ENCODE measurements at regions not wholly inside any gene's neighbourhood (a gene's known extent, or its start where the extent isn't known, plus 50 kb on each side); places are given as distances from the start of the nearest gene placed in this dataset.
"Not testable (repeated sequence)": the region's sequence is repeated elsewhere in the genome, so short reads cannot be mapped to it uniquely, and the experiment has no call there.

DNA sequence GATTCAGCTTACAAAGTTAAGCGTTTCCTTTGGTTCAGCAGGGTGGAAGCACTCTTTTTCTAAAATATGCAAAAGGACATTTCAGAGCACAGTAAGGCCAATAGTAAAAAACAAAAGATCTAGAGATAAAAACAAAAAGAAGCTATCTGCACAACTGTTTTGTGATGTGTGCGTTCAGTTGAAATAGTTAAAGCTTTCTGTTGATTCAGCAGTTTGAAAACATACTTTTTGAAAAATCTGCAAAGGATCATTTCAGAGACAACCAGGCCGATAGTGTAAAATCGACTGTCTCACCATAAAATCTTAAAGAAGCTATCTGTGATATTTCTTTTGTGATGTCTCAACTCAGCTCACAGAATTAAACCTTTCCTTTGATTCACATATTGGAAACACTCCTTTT lies 300.0 kb upstream of the ALG10B start:
- no peaks in the 10 kb centered on the region for H3K4me1 ChIP-seq (ENCODE audit: insufficient read depth, low read length)
- H3K4me3 ChIP-seq (ENCODE audit: low read length): no peak overlapping the region
- peaks cover 78% of the 10 kb centered on the region for H3K9me3 ChIP-seq (ENCODE audit: low read depth, low read length)
- no peaks in the 10 kb centered on the region for H3K27me3 ChIP-seq (ENCODE audit: insufficient read depth, low read length)

- H3K4me1 ChIP-seq (ENCODE audit: insufficient read depth, low read length): no peaks in the 10 kb centered on the region
- no peaks in the 10 kb centered on the region for H3K27me3 ChIP-seq (ENCODE audit: insufficient read depth, low read length)
- peaks cover 64% of the 10 kb centered on the region for H3K9me3 ChIP-seq (ENCODE audit: low read depth, low read length)
- H3K4me3 ChIP-seq (ENCODE audit: low read length): no peak overlapping the region
Measured at GRCh38 chr12:38025916-38026315, 290.7 kb upstream of the ALG10B start.

DNA sequence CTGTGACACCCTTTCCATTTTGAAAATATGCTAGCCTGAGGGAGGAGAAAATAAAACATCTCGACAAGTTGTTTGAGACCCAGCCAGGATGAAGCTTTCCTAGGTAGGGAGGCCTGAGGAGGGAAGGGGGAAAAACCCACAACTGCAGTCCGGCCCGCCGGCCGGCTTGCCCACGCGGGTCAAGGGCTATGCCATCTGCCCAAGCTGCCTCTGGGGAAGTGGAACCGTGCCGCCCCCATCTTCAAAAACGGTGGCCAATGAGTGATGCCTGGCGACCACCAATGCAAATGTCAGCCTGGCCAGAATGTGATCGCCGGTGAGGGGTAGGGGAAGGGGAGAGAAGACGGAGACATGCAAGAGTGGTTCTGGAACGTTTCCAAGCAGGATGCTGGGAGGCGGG lies 263.5 kb upstream of the ALG10B start:
- H3K4me1 ChIP-seq (ENCODE audit: insufficient read depth, low read length): no peaks in the 10 kb centered on the region
- no peak overlapping the region for H3K4me3 ChIP-seq (ENCODE audit: low read length)
- no peaks in the 10 kb centered on the region for H3K9me3 ChIP-seq (ENCODE audit: low read depth, low read length)
- no peaks in the 10 kb centered on the region for H3K27me3 ChIP-seq (ENCODE audit: insufficient read depth, low read length)

DNA sequence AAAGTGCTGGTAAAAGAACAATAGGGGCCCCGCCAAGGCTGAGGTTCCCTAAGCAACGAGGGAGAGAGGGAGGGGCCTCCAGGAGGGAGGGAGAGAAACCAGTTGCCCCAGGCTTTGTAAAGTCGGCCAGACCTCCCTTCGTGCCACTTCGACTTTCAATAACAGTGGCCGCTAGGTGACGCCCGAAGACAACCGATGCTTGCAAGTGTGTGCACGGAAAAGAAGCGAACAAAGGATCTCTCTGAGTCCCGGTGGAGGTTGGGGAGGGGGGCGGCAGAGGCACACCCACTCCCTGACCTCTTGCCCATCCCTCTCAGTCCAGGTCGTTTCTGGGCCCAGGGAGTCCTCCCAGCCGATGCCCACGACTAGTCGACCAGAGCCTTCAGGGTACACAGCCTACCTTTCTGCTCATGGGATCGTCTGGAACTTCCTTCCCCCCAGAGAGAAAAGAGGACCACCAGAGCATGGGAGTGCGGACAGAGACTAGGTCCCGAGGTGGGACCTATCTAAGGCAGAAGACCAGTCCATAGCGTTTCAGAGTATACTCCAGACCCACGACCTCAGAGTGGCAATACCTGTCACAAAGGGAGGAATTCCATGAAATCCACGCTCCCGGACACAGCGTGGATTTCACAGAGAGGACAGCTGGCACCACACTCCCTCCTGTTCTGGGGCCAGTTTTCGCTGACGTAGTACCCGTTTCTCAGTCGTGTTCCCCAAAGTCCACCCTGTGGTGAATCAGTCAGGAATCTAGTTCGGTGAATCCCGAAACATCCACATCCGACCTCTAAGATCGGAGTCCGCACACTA lies 262.7 kb upstream of the ALG10B start:
- Histone ChIP-seq H3K9me3 (ENCODE audit: low read depth, low read length) (no peaks in the 10 kb centered on the region), H3K27me3 (ENCODE audit: insufficient read depth, low read length) (no peaks in the 10 kb centered on the region)

DNA sequence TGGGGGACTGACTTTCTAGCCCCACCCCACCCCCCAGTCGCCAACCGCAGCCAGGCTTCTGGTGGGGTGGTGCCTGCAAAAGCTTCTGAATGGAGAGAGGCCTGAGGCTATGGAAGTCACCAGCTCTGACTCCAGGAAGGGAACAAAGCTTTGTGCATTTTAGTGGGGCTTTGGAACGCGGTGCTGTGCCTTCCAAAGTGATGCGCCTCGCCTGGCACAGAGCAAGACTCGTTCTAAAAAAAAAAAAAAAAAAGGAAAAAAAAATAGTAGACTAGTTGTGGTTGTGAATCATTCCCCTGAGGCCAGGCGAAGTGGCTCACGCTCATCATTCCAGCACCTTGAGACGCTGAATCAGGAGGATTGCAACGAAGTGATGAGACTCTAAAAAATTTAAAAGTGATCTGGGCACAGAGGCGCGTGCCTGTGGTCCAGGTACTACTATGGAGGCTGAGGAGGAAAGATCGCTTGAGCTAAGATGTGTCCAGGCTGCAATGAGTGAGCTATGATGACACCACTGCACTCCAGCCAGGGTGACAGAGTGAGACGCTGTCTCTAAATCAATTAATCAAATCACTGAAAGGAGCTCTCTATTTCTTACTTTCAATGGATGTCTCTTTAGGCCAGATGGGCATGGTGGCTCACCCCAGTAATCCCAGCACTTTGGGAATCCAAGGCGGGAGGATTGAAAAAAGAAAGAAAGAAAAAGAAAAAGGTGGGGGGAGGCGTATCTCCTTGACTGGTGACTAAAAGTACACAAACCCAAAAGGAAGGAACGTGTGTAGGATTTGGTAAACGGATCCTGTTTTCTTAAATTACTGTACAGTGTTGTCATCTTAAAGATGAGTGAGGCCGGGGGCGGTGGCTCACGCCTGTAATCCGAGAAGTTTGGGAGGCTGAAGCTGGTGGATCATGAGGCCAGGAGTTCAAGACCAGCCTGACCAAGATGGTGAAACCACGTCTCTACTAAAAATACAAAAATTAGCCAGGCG lies 259.6 kb upstream of the ALG10B start:
- H3K27me3 ChIP-seq (ENCODE audit: insufficient read depth, low read length): no peaks in the 10 kb centered on the region
- no peaks in the 10 kb centered on the region for H3K9me3 ChIP-seq (ENCODE audit: low read depth, low read length)
- no peak overlapping the region for H3K4me3 ChIP-seq (ENCODE audit: low read length)

More for the DNA sequence above, 262.7 kb upstream of the ALG10B start:
- no peaks in the 10 kb centered on the region for H3K4me1 ChIP-seq (ENCODE audit: insufficient read depth, low read length)
- no peak overlapping the region for H3K4me3 ChIP-seq (ENCODE audit: low read length)

DNA sequence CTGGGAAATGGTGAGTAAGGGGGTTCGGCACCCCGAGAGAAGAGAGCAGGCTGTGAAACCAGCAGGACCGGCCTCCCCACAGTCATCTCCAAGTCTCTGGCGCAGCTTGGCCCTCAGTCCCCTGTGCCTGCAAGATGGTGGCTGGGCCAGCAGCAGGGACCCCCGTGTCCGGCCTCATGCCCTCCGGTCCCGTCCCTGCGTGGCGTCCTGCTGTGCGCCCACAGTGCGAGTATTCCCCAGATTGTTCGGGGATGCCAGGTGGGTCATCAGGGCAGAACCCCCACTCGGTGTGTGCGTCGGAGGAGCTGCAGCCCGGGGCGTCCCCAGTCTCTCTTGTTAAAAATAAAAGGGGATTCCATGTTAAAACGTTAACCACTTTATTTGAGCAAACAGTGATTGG lies 216.9 kb upstream of the ALG10B start:
- H3K9me3 ChIP-seq (ENCODE audit: low read depth, low read length): no peaks in the 10 kb centered on the region
- H3K4me1 ChIP-seq (ENCODE audit: insufficient read depth, low read length): no peaks in the 10 kb centered on the region
- H3K4me3 ChIP-seq (ENCODE audit: low read length): no peak overlapping the region
- H3K27me3 ChIP-seq (ENCODE audit: insufficient read depth, low read length): no peaks in the 10 kb centered on the region

More for the DNA sequence above, 259.6 kb upstream of the ALG10B start:
- H3K4me1 ChIP-seq (ENCODE audit: insufficient read depth, low read length): no peaks in the 10 kb centered on the region

- H3K27me3 ChIP-seq (ENCODE audit: insufficient read depth, low read length): no peaks in the 10 kb centered on the region
- no peaks in the 10 kb centered on the region for H3K4me1 ChIP-seq (ENCODE audit: insufficient read depth, low read length)
- H3K4me3 ChIP-seq (ENCODE audit: low read length): no peak overlapping the region
- H3K9me3 ChIP-seq (ENCODE audit: low read depth, low read length): no peaks in the 10 kb centered on the region
Measured at GRCh38 chr12:38101753-38102152, 214.8 kb upstream of the ALG10B start.

DNA sequence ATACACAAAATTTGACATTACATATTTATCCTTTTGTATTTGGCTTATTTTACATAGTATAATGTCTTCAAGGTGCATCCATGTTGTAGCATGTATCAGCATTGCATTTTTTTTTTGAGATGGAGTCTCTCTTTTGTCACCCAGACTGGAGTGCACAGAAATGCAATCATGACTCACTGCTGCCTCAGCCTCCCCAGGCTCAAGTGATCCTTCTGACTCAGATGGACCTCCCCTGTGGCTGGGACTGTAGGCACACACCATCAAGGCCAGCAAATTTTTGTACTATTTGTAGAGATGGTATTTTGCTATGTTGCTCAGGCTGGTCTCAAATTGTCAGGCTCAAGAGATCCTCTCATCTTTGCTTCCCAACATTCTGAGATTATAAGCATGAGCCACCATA lies 214.4 kb upstream of the ALG10B start:
- Histone ChIP-seq H3K9me3 (ENCODE audit: low read depth, low read length) (no peaks in the 10 kb centered on the region), H3K4me1 (ENCODE audit: insufficient read depth, low read length) (no peaks in the 10 kb centered on the region), H3K4me3 (ENCODE audit: low read length) (no peak overlapping the region), H3K27me3 (ENCODE audit: insufficient read depth, low read length) (no peaks in the 10 kb centered on the region)

GRCh38 chr12:38110026-38110699 lies 206.4 kb upstream of the ALG10B start:
- Histone ChIP-seq H3K4me3 (ENCODE audit: low read length) (no peak overlapping the region), H3K9me3 (ENCODE audit: low read depth, low read length) (no peaks in the 10 kb centered on the region), H3K27me3 (ENCODE audit: insufficient read depth, low read length) (no peaks in the 10 kb centered on the region), H3K4me1 (ENCODE audit: insufficient read depth, low read length) (no peaks in the 10 kb centered on the region)

- H3K4me3 ChIP-seq (ENCODE audit: low read length): no peak overlapping the region
- no peaks in the 10 kb centered on the region for H3K27me3 ChIP-seq (ENCODE audit: insufficient read depth, low read length)
- no peaks in the 10 kb centered on the region for H3K4me1 ChIP-seq (ENCODE audit: insufficient read depth, low read length)
- no peaks in the 10 kb centered on the region for H3K9me3 ChIP-seq (ENCODE audit: low read depth, low read length)
Measured at GRCh38 chr12:38113991-38114390, 202.6 kb upstream of the ALG10B start.

GRCh38 chr12:38116968-38117367 lies 199.6 kb upstream of the ALG10B start:
- H3K4me1 ChIP-seq (ENCODE audit: insufficient read depth, low read length): no peaks in the 10 kb centered on the region
- no peaks in the 10 kb centered on the region for H3K9me3 ChIP-seq (ENCODE audit: low read depth, low read length)
- no peak overlapping the region for H3K4me3 ChIP-seq (ENCODE audit: low read length)
- H3K27me3 ChIP-seq (ENCODE audit: insufficient read depth, low read length): no peaks in the 10 kb centered on the region

- Histone ChIP-seq H3K4me1 (ENCODE audit: insufficient read depth, low read length) (no peaks in the 10 kb centered on the region), H3K27me3 (ENCODE audit: insufficient read depth, low read length) (no peaks in the 10 kb centered on the region), H3K9me3 (ENCODE audit: low read depth, low read length) (no peaks in the 10 kb centered on the region), H3K4me3 (ENCODE audit: low read length) (no peak overlapping the region)
Measured at GRCh38 chr12:38118632-38119031, 197.9 kb upstream of the ALG10B start.

GRCh38 chr12:38120438-38120837 lies 196.1 kb upstream of the ALG10B start:
- Histone ChIP-seq H3K27me3 (ENCODE audit: insufficient read depth, low read length) (no peaks in the 10 kb centered on the region), H3K4me1 (ENCODE audit: insufficient read depth, low read length) (no peaks in the 10 kb centered on the region), H3K9me3 (ENCODE audit: low read depth, low read length) (no peaks in the 10 kb centered on the region), H3K4me3 (ENCODE audit: low read length) (no peak overlapping the region)

DNA sequence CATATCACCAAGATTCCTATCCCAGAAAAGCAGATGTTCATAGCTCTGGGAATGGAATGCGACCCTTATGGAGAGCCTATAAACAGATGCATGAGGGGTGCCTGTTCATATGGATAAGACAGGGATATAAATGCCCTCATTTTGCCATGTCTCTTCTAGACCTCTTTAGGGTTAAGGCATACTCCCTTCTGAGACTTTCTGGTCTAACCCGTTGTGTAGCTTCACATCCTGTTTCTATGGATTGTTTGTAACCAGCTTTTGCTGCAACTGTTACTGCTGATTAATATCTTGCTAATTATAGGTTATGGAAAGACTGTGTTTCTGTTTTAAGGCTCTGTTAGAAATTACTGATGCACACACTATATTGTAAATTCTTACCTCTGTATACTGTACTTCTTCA lies 193.5 kb upstream of the ALG10B start:
- H3K27me3 ChIP-seq (ENCODE audit: insufficient read depth, low read length); H3K4me1 ChIP-seq (ENCODE audit: insufficient read depth, low read length); H3K4me3 ChIP-seq (ENCODE audit: low read length); H3K9me3 ChIP-seq (ENCODE audit: low read depth, low read length): not testable (repeated sequence)

Data from mononuclear cell (primary cell).